ENCODE measurements at regions not wholly inside any gene's neighbourhood (a gene's known extent, or its start where the extent isn't known, plus 50 kb on each side); places are given as distances from the start of the nearest gene placed in this dataset.

DNA sequence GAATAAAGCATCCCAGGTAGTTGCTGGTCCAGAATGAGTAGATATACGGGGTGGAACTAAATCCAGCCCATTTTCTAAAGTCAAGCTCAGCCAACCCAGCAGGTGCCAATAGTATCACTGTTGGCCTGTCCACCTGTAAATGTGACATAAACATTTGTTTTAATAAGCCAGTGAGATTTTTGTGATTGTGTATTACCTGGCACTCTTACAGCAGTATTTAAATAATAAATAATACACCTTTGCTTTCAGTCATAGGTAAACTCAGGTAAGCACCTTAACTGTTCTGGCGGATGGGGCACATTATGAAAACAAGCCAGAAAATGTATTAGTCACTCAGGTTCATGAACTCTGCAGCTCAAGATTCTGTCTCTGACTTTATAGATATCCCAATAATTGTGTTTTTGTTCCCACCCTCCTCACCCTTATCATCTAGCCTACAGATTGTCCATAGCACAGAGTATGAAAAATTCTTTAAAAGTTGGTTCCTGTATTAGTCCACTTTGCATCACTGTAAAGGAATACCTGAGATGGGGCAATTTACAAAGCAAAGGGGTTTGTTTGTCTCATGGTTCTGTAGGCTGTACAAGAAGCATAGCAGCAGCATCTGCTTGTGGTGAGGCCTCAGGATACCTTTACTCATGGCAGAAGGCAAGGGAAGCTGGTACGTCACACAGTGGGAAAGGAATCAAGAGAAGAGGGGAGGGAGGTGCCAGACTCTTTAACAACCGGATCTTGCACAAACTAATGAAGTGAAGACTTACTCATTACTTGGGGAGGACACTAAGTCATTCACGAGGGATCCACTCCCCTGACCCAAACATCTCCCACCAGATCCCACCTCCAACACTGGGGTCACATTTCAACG lies 73.0 kb upstream of the CYRIA start:
- H3K27ac ChIP-seq, result no peak overlapping the region
- H3K36me3 ChIP-seq, result no peaks in the 10 kb centered on the region
- intact Hi-C loops (cut with DNase I), result no loop called here
- H3K4me3 ChIP-seq, result no peak overlapping the region
- TF ChIP-seq POLR2AphosphoS5 (IDR thresholded peaks at IDR 0.05) (no peak), POLR2A (IDR thresholded peaks at IDR 0.05) (no peak), CTCF (IDR thresholded peaks at IDR 0.05) (no peak)
- 41% methylated on average over 6 of the region's 6 CpGs for WGBS
- DNase-seq (ENCODE audit: low spot score), result no peak
- H3K4me1 ChIP-seq (replicated peaks), result peaks cover 2% of the 10 kb centered on the region
- H3K9me3 ChIP-seq, result no peaks in the 10 kb centered on the region
- no peaks in the 10 kb centered on the region for H3K27me3 ChIP-seq (replicated peaks; ENCODE audit: insufficient read depth)

GRCh38 chr2:16737812-16738211 lies 72.2 kb upstream of the CYRIA start:
- intact Hi-C loops (cut with DNase I), result no loop called here
- Histone ChIP-seq H3K4me3 (no peak overlapping the region), H3K4me1 (replicated peaks) (peaks cover 2% of the 10 kb centered on the region), H3K9me3 (no peaks in the 10 kb centered on the region), H3K36me3 (no peaks in the 10 kb centered on the region), H3K27ac (no peak overlapping the region), H3K27me3 (replicated peaks; ENCODE audit: insufficient read depth) (no peaks in the 10 kb centered on the region)
- no peak for DNase-seq (ENCODE audit: low spot score)
- TF ChIP-seq CTCF (IDR thresholded peaks at IDR 0.05) (no peak), POLR2A (IDR thresholded peaks at IDR 0.05) (no peak), POLR2AphosphoS5 (IDR thresholded peaks at IDR 0.05) (no peak)
- 52% methylated on average over 1 of the region's 1 CpG for WGBS

DNA sequence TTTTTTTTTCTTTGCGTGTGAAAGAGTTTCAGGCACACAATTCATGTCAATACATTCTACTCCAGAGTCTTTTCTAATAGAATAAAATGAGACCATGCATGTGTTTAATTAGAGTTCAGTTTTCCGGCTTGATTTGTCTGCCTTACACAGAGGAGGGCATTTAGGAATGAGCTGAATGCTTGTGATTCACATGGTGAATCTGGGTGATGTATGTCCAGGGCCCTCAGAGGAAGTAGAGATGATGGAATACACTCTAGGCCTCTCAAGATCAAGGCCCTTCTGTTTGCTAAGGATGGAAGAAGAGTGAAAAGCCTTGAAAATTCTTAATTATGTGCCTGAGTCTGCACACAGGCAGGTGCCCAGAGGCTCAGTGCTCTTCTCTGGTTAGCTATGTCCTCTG lies 71.0 kb upstream of the CYRIA start:
- intact Hi-C loops (cut with DNase I), result no loop called here
- WGBS, result 85% methylated on average over 2 of the region's 2 CpGs
- Histone ChIP-seq H3K36me3 (no peaks in the 10 kb centered on the region), H3K4me1 (replicated peaks) (peaks cover 2% of the 10 kb centered on the region), H3K27me3 (replicated peaks; ENCODE audit: insufficient read depth) (no peaks in the 10 kb centered on the region), H3K9me3 (no peaks in the 10 kb centered on the region), H3K4me3 (no peak overlapping the region), H3K27ac (no peak overlapping the region)
- TF ChIP-seq POLR2AphosphoS5 (IDR thresholded peaks at IDR 0.05), result no peak
- no peak for TF ChIP-seq CTCF (IDR thresholded peaks at IDR 0.05)
- no peak for TF ChIP-seq POLR2A (IDR thresholded peaks at IDR 0.05)
- DNase-seq (ENCODE audit: low spot score), result no peak

DNA sequence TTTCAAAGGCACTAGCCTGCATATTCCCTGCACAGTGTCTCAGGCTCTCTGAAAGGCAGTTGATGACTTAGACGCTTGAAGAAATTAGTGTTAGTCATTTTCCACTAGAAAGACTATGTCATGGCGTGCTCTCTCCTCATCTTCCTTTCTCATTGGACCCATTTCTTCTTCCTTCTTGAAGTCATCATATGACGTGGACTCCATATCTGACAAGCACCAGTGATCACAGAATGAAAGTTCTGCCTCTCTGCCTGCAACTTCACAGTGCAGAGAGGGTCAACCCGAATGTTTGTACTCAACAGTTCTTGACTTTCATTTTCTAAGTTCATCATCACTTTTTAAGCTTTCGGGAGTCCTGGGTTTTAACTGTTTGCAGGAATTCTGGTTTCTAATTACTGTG lies 63.7 kb upstream of the CYRIA start:
- no peak for TF ChIP-seq POLR2A (IDR thresholded peaks at IDR 0.05)
- no peak for TF ChIP-seq POLR2AphosphoS5 (IDR thresholded peaks at IDR 0.05)
- TF ChIP-seq CTCF (IDR thresholded peaks at IDR 0.05), result no peak
- H3K27ac ChIP-seq, result no peak overlapping the region
- 88% methylated on average over 5 of the region's 5 CpGs for WGBS

More for the DNA sequence above, 63.7 kb upstream of the CYRIA start:
- Histone ChIP-seq H3K4me1 (replicated peaks) (no peaks in the 10 kb centered on the region), H3K27me3 (replicated peaks; ENCODE audit: insufficient read depth) (no peaks in the 10 kb centered on the region), H3K4me3 (no peak overlapping the region), H3K9me3 (no peaks in the 10 kb centered on the region), H3K36me3 (no peaks in the 10 kb centered on the region)
- intact Hi-C loops (cut with DNase I), result no loop called here
- DNase-seq (ENCODE audit: low spot score), result no peak

Data from prostate gland (tissue), 2 donors.